SIG-M5 treated with dmso at 0.1 percent for 504 hours (cell line): ENCODE measurements at regions not wholly inside any gene's neighbourhood (a gene's known extent, or its start where the extent isn't known, plus 50 kb on each side); places are given as distances from the start of the nearest gene placed in this dataset.

Source experiments
- DNase-seq: peaks from one replicate; lab custom pipeline; 2025; ENCODE audit not compliant: unreplicated experiment; lab: John Stamatoyannopoulos, UW

- DNase-seq, result no peak
Measured at GRCh38 chr6:132244744-132245143, 156.5 kb downstream of the MOXD1 start.

GRCh38 chr6:132236744-132237143 is 164.5 kb downstream of the MOXD1 start:
- no peak for DNase-seq

GRCh38 chr6:132236281-132236680 is 165.0 kb downstream of the MOXD1 start:
- no peak for DNase-seq

GRCh38 chr6:132235596-132236280 is 165.5 kb downstream of the MOXD1 start:
- DNase-seq, result no peak

- no peak for DNase-seq
Measured at GRCh38 chr6:132234356-132234755, 166.9 kb downstream of the MOXD1 start.

GRCh38 chr6:132231121-132231884 is 170.0 kb downstream of the MOXD1 start:
- no peak for DNase-seq

- DNase-seq, result no peak
Measured at GRCh38 chr6:132228894-132229293, 172.4 kb downstream of the MOXD1 start.

GRCh38 chr6:132227904-132228303 is 173.4 kb downstream of the MOXD1 start:
- DNase-seq, result no peak

GRCh38 chr6:132224943-132225342 is 176.3 kb downstream of the MOXD1 start:
- DNase-seq, result no peak

GRCh38 chr6:132220800-132221199 is 180.5 kb downstream of the MOXD1 start:
- DNase-seq, result no peak

GRCh38 chr6:132219901-132220300 is 181.4 kb downstream of the MOXD1 start:
- DNase-seq, result no peak

- DNase-seq, result peak; percentile 16
Measured at GRCh38 chr6:132218059-132218696, 183.1 kb downstream of the MOXD1 start.

GRCh38 chr6:132215805-132216204 is 185.5 kb downstream of the MOXD1 start:
- DNase-seq, result no peak

GRCh38 chr6:132214716-132215115 is 186.6 kb downstream of the MOXD1 start:
- DNase-seq, result no peak

GRCh38 chr6:132213732-132214131 is 187.5 kb downstream of the MOXD1 start:
- no peak for DNase-seq

- no peak for DNase-seq
Measured at GRCh38 chr6:132213191-132213590, 188.1 kb downstream of the MOXD1 start.

- DNase-seq, result no peak
Measured at GRCh38 chr6:132210886-132211563, 190.2 kb downstream of the MOXD1 start.

- no peak for DNase-seq
Measured at GRCh38 chr6:132209351-132209750, 191.9 kb downstream of the MOXD1 start.

- DNase-seq, result no peak
Measured at GRCh38 chr6:132207991-132208390, 193.3 kb downstream of the MOXD1 start.

GRCh38 chr6:132205946-132206345 is 195.3 kb downstream of the MOXD1 start:
- DNase-seq, result no peak

- DNase-seq, result no peak
Measured at GRCh38 chr6:132204591-132204990, 196.7 kb downstream of the MOXD1 start.

GRCh38 chr6:132202574-132202973 is 198.7 kb downstream of the MOXD1 start:
- no peak for DNase-seq
